ENCODE measurements at regions not wholly inside any gene's neighbourhood (a gene's known extent, or its start where the extent isn't known, plus 50 kb on each side); places are given as distances from the start of the nearest gene placed in this dataset.

DNA sequence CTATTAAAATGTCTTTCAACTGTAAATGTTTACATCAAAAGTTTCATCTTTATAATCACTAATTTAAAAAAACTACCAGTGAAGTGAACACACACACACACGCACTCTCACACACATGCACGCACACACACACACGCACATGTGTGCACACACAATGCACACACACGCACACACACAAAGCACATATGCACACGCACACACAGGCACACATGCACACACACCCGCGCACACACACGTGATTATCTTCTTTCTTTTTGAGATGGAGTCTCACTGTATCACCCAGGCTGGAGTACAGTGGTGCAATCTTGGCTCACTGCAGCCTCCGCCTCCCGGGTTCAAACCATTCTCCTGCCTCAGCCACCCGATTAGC is 80.0 kb upstream of the FRMD1 start:
- DNase-seq (peak in 1 of 5 donors; percentile 1), ATAC-seq (no peak)
- H3K27ac ChIP-seq: no peak overlapping the region
- WGBS, 4 donors: 88 to 96% (median 95%) methylated on average over 11 of the region's 11 CpGs
- H3K27me3 ChIP-seq: peaks cover 0 to 50% (median 4%) of the 10 kb centered on the region in 9 donors
- H3K36me3 ChIP-seq: no peaks in the 10 kb centered on the region
- H3K9me3 ChIP-seq: no peaks in the 10 kb centered on the region
- TF ChIP-seq, protein P1, sequence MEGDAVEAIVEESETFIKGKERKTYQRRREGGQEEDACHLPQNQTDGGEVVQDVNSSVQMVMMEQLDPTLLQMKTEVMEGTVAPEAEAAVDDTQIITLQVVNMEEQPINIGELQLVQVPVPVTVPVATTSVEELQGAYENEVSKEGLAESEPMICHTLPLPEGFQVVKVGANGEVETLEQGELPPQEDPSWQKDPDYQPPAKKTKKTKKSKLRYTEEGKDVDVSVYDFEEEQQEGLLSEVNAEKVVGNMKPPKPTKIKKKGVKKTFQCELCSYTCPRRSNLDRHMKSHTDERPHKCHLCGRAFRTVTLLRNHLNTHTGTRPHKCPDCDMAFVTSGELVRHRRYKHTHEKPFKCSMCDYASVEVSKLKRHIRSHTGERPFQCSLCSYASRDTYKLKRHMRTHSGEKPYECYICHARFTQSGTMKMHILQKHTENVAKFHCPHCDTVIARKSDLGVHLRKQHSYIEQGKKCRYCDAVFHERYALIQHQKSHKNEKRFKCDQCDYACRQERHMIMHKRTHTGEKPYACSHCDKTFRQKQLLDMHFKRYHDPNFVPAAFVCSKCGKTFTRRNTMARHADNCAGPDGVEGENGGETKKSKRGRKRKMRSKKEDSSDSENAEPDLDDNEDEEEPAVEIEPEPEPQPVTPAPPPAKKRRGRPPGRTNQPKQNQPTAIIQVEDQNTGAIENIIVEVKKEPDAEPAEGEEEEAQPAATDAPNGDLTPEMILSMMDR (IDR thresholded peaks at IDR 0.05): no peak
- TF ChIP-seq POLR2A (IDR thresholded peaks at IDR 0.05): no peak
- intact Hi-C loops (cut with DNase I): loop anchor here in 5 of 10 donors (5.0 to 10.0 kb wide), 4 partner anchors 186 to 206 kb away; no protein-coding TSS in a partner anchor
- peaks cover 0 to 7% (median 0%) of the 10 kb centered on the region in 12 donors for H3K4me1 ChIP-seq
- no peak overlapping the region for H3K4me3 ChIP-seq

DNA sequence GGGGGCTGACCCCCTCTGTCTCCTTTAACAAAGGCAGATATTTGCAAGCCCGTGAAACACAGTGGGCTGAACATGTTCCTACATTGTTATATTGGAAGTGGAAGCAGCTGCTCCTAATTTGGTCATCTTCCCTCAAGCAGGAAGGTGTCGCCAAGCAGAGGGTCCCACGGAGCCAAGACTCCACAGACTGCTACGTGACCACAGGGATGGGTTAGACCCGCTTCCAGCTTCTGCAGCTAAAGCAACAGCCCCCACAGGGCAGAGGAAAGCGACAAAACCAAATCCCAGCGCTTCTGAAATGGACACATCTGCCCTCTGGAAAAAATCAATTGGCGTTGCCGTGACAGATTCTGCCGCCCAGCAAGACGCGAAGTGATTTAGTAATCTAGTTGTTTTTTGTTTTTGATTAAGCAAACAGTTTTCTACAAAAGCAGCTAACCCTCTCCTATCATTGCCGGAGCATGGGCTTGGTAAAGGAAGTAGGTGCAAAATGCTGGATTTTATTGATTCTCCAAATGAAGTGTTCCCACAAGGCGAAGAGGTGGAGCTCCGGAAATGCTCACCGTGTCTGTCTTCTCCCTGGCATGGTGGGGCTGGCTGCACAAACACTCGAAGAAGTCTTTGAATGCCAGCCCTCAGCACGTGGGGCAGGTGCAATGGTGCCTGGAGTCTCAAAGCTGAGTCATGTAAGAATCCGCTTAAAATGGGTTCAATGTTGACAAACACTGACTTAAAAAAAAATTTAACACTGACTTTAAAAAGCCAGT is 79.4 kb upstream of the FRMD1 start:
- Histone ChIP-seq H3K27ac (peak overlapping the region in 1 of 12 donors; percentile 69), H3K4me1 (peaks cover 0 to 7% (median 0%) of the 10 kb centered on the region in 12 donors), H3K36me3 (no peaks in the 10 kb centered on the region), H3K9me3 (no peaks in the 10 kb centered on the region), H3K27me3 (peaks cover 0 to 44% (median 4%) of the 10 kb centered on the region in 9 donors), H3K4me3 (peak overlapping the region in 1 of 12 donors; percentile 32)
- ATAC-seq: no peak
- TF ChIP-seq, protein P1 (IDR thresholded peaks at IDR 0.05): no peak
- no peak for TF ChIP-seq POLR2A (IDR thresholded peaks at IDR 0.05)
- intact Hi-C loops (cut with DNase I): loop anchor here in 5 of 10 donors (5.0 to 10.0 kb wide), 4 partner anchors 186 to 206 kb away; no protein-coding TSS in a partner anchor
- peak in 1 of 5 donors; percentile 11 for DNase-seq
- WGBS, 4 donors: 54 to 64% (median 59%) methylated on average over 19 of the region's 19 CpGs

DNA sequence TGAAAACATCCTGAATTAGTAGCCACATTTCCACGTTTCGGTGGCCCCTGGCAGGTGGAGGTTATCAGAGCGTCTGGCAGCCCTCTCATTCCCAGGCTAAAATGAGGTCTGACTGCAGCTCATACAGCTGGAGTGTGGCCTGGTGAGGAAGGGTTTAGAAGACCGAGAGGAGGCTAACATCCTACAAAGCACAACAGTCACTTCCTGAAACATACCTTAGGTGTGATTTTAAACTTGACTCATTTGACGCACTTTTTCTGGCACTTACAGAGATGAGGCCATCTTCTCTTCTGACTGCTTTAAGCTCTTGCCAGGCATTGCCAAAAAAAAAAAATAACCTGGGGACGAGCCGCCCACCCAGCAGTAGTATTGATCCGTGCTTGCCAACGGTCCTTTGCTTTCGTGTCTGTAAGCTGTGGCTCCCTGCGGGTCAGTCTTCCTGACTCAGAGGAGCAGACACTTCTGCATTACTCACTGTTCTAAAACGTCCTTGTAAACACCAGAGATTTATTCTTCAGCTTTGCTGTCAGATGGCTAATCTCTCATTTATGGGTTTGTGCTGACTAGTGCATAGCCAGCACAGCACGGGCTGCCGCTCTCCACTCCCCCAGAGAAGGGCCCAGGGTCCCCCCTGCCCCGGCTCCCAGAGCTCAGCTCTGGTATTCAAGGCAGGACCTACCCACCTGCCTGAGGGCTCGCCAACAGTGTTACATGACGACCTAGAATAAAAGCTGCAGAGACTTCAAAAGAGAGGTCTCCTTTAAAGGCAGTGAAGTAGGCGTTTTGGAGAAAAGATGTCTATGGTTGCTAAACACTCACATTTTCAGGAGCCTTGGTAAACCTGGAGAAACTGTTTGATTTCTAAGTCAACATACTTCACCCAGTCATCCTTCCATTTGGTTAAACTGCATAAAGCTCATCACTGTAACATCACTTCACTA is 78.5 kb upstream of the FRMD1 start:
- no peak for TF ChIP-seq POLR2A (IDR thresholded peaks at IDR 0.05)
- TF ChIP-seq, protein P1 (IDR thresholded peaks at IDR 0.05): no peak
- Histone ChIP-seq H3K4me3 (peak overlapping the region in 1 of 12 donors; percentile 32), H3K4me1 (peaks cover 0 to 7% (median 0%) of the 10 kb centered on the region in 12 donors), H3K27ac (peak overlapping the region in 2 of 12 donors; percentile 29 to 69), H3K36me3 (no peaks in the 10 kb centered on the region), H3K27me3 (peaks cover 0 to 38% (median 4%) of the 10 kb centered on the region in 9 donors), H3K9me3 (no peaks in the 10 kb centered on the region)
- intact Hi-C loops (cut with DNase I): loop anchor here in 5 of 10 donors (5.0 to 10.0 kb wide), 4 partner anchors 187 to 207 kb away; no protein-coding TSS in a partner anchor
- WGBS, 4 donors: 40 to 47% (median 45%) methylated on average over 17 to 18 of the region's 18 CpGs
- DNase-seq: peak in 1 of 5 donors; percentile 12
- peak in 1 of 4 donors; percentile 71 for ATAC-seq

All from heart left ventricle (tissue), 16 donors.